HL-60 (cell line): ENCODE measurements at regions not wholly inside any gene's neighbourhood (a gene's known extent, or its start where the extent isn't known, plus 50 kb on each side); places are given as distances from the start of the nearest gene placed in this dataset.

Experiments
- DNase-seq, 2 experiments: peaks; one replicate each; pipeline ENCODE4 v3.0.0-alpha.2; 2010 to 2020; ENCODE audit warnings: low read depth in 1 of 2, low spot score in 1 of 2
- H3K27ac ChIP-seq: fragments of 250-450 bp; sonication (Bioruptor Pico); replicated peaks from 2 replicates; pipeline ENCODE4 v1.5.1; 2020; ENCODE audit warnings: mild to moderate bottlenecking, moderate library complexity
- H3K27me3 ChIP-seq: fragments of 250-450 bp; sonication (Bioruptor Pico); 2 replicates; pipeline ENCODE4 v1.5.1; 2021; ENCODE audit warnings: mild to moderate bottlenecking, moderate library complexity; ENCODE audit not compliant: insufficient read depth, poor library complexity, severe bottlenecking
- H3K4me3 ChIP-seq: replicated peaks from 2 replicates; pipeline ENCODE4 v1.5.1; 2011; ENCODE audit warnings: mild to moderate bottlenecking, control low read depth, low read length; ENCODE audit not compliant: insufficient read depth
- CTCF ChIP-seq: IDR thresholded peaks from one replicate; pipeline ENCODE4 v1.5.1; 2011; ENCODE audit warnings: low read length, control low read depth, inconsistent platforms; ENCODE audit not compliant: insufficient read depth
- GABPA ChIP-seq: IDR thresholded peaks from 2 replicates; pipeline ENCODE4 v1.6.1; 2012; ENCODE audit warnings: low read depth
- POLR2AphosphoS5 ChIP-seq: IDR thresholded peaks from 2 replicates; pipeline ENCODE4 v1.6.1; 2012; ENCODE audit warnings: low read depth
- REST ChIP-seq: IDR thresholded peaks from 2 replicates; pipeline ENCODE4 v1.6.1; 2012; ENCODE audit warnings: low read depth; ENCODE audit not compliant: insufficient replicate concordance
- SPI1 ChIP-seq: IDR thresholded peaks from 2 replicates; pipeline ENCODE4 v1.6.1; 2012; ENCODE audit warnings: low read depth, mild to moderate bottlenecking, borderline replicate concordance

- Histone ChIP-seq H3K27ac (no peak overlapping the region), H3K4me3 (no peak overlapping the region), H3K27me3 (peaks cover 8% of the 10 kb centered on the region)
- TF ChIP-seq GABPA (no peak), POLR2AphosphoS5 (no peak), REST (no peak), CTCF (no peak), SPI1 (no peak)
- DNase-seq = no peak
Observed at GRCh38 chr17:79220713-79221291, 146.2 kb downstream of the ENGASE start.

- DNase-seq = no peak
Observed at GRCh38 chr17:79220201-79220712, 145.6 kb downstream of the ENGASE start.

More at GRCh38 chr17:79220201-79220712, 145.6 kb downstream of the ENGASE start:
- no peak overlapping the region for H3K27ac ChIP-seq
- H3K27me3 ChIP-seq = peaks cover 10% of the 10 kb centered on the region
- H3K4me3 ChIP-seq = no peak overlapping the region
- TF ChIP-seq CTCF (no peak), REST (no peak), POLR2AphosphoS5 (no peak), SPI1 (no peak), GABPA (no peak)
